ENCODE measurements at regions not wholly inside any gene's neighbourhood (a gene's known extent, or its start where the extent isn't known, plus 50 kb on each side); places are given as distances from the start of the nearest gene placed in this dataset.

GRCh38 chr4:34371676-34372075 lies 1872.6 kb downstream of the ARAP2 start:
- intact Hi-C loops (cut with micrococcal nuclease) = no loop called here
- H2AFZ ChIP-seq (ENCODE audit: low read depth, low read length, poor library complexity, severe bottlenecking) = no peak overlapping the region
- no peaks in the 10 kb centered on the region for H3K9me2 ChIP-seq (ENCODE audit: insufficient read depth)
- H3K36me3 ChIP-seq (ENCODE audit: control insufficient read depth in 1 of 2, insufficient read depth in 2 of 2, low read length in 2 of 2) = no peaks in the 10 kb centered on the region
- CTCF ChIA-PET = no interaction called here
- RAD21 ChIA-PET (ENCODE audit: low non-redundant PET in 1 of 2, low total read pairs in 2 of 2, uncharacterized antibody in 2 of 2, unreplicated experiment in 2 of 2) = no interaction called here
- no peak overlapping the region for H3K4me3 ChIP-seq (replicated peaks in 1 of 2; ENCODE audit: low read depth in 1 of 2, low read length in 2 of 2)
- H4K20me1 ChIP-seq (ENCODE audit: insufficient read depth) = no peaks in the 10 kb centered on the region
- POLR2A ChIA-PET = no interaction called here
- no peak overlapping the region for H3K4me2 ChIP-seq (ENCODE audit: low read length)
- DNase-seq (ENCODE audit: low read depth, low spot score) (no peak), ATAC-seq (no peak)
- no peaks in the 10 kb centered on the region for H3K27me3 ChIP-seq (ENCODE audit: insufficient read depth, low read length)
- BruUV-seq (replicated peaks) = no TSS peak
- H3K27ac ChIP-seq (ENCODE audit: low read depth, low read length) = no peak overlapping the region
- H3K4me1 ChIP-seq (ENCODE audit: control insufficient read depth in 1 of 2, insufficient read depth in 2 of 2, low read length in 2 of 2) = no peaks in the 10 kb centered on the region
- no peaks in the 10 kb centered on the region for H3K9me3 ChIP-seq (ENCODE audit: control insufficient read depth in 1 of 2, insufficient read depth in 1 of 2, low read depth in 1 of 2, low read length in 2 of 2)
- no peak overlapping the region for H3K9ac ChIP-seq (ENCODE audit: low read length)
- H3K79me2 ChIP-seq (ENCODE audit: insufficient read depth, low read length) = no peaks in the 10 kb centered on the region
- TF ChIP-seq EZH2 (IDR thresholded peaks at IDR 0.05) (no peak), JUND (IDR thresholded peaks at IDR 0.05) (no peak), ZFX (IDR thresholded peaks at IDR 0.05) (no peak), ATF3 (IDR thresholded peaks at IDR 0.05) (no peak), CBX3 (IDR thresholded peaks at IDR 0.05; ENCODE audit: low read depth) (no peak), MAX (IDR thresholded peaks at IDR 0.05) (no peak), ELF1 (IDR thresholded peaks at IDR 0.05; ENCODE audit: borderline replicate concordance, low read depth) (no peak), SP1 (IDR thresholded peaks at IDR 0.05; ENCODE audit: low read depth) (no peak), REST (IDR thresholded peaks at IDR 0.05; ENCODE audit: low read depth) (no peak), CEBPB (IDR thresholded peaks at IDR 0.05; ENCODE audit: low read depth) (no peak), EGR1 (IDR thresholded peaks at IDR 0.05; ENCODE audit: low read depth) (no peak)

Data from HCT116 (cell line).